ENCODE measurements at regions not wholly inside any gene's neighbourhood (a gene's known extent, or its start where the extent isn't known, plus 50 kb on each side); places are given as distances from the start of the nearest gene placed in this dataset.

DNA sequence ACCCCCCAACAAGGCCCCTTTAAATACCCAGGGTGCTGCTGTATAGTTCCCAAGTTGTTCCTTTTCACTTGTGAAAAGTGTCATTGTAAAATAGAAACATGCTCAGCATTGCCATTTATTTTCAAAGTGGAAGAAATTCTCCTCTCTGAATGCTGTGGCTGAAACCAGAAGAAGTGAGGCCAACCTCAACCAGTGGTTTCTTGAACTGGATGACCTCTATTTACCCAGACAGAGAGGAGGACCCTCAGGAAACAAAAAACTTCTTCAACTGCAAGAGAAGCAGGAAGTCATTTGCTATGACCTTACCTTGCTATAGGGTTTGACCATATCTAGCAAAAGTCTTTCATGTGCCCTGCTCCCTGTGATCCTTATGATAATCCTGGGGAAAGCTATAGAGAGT lies 209.7 kb upstream of the RARB start:
- DNase-seq (ENCODE audit: low spot score): no peak
- in situ Hi-C loops (cut with MboI; ENCODE audit: low pct_unique_long_range_greater_than_20kb, low sequenced_read_pairs, unreplicated experiment): no loop called here
- TF ChIP-seq, protein P1, sequence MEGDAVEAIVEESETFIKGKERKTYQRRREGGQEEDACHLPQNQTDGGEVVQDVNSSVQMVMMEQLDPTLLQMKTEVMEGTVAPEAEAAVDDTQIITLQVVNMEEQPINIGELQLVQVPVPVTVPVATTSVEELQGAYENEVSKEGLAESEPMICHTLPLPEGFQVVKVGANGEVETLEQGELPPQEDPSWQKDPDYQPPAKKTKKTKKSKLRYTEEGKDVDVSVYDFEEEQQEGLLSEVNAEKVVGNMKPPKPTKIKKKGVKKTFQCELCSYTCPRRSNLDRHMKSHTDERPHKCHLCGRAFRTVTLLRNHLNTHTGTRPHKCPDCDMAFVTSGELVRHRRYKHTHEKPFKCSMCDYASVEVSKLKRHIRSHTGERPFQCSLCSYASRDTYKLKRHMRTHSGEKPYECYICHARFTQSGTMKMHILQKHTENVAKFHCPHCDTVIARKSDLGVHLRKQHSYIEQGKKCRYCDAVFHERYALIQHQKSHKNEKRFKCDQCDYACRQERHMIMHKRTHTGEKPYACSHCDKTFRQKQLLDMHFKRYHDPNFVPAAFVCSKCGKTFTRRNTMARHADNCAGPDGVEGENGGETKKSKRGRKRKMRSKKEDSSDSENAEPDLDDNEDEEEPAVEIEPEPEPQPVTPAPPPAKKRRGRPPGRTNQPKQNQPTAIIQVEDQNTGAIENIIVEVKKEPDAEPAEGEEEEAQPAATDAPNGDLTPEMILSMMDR (IDR thresholded peaks at IDR 0.05; ENCODE audit: extremely low read depth, insufficient read depth, missing control alignments): no peak

DNA sequence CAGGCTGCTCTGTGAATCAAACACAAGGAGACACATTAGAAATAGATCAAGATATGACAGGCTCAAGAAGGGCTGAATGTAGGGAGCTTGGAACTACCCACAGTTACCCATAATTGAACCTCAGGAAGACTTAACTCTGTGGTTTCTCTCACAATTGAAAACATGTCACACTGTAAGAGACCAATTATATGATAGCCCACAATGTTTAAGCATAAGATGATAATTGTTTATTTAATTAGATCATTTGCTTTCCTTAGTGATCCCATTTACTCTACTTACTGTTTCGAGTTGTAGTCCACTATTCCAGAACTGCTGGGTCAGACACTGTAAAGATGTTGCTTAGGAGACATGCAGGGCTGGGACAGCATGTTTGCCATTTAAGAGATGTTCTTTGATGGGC lies 201.3 kb upstream of the RARB start:
- DNase-seq (ENCODE audit: low spot score): no peak
- in situ Hi-C loops (cut with MboI; ENCODE audit: low pct_unique_long_range_greater_than_20kb, low sequenced_read_pairs, unreplicated experiment): no loop called here
- TF ChIP-seq, protein P1 (IDR thresholded peaks at IDR 0.05; ENCODE audit: extremely low read depth, insufficient read depth, missing control alignments): no peak

DNA sequence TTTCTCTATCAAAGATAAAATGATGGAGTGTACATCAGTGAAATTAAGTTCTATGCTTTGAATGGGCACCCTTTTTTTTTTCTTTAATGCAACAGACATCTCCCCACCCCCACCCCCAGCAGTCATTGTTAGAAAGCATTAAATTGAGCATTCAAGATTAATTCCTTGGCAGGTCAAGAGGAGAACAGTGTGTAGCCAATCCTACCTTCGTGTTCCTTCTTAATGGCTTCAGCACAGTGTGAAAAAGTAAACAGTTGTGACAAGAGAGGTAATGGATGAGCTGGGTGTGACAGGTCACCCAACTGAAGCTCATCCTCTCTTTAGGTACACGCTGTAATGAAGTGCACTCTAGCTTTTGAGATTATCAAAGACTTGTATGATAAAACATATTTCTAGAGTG lies 198.5 kb upstream of the RARB start:
- no peak for DNase-seq (ENCODE audit: low spot score)
- in situ Hi-C loops (cut with MboI; ENCODE audit: low pct_unique_long_range_greater_than_20kb, low sequenced_read_pairs, unreplicated experiment): no loop called here
- TF ChIP-seq, protein P1 (IDR thresholded peaks at IDR 0.05; ENCODE audit: extremely low read depth, insufficient read depth, missing control alignments): no peak

DNA sequence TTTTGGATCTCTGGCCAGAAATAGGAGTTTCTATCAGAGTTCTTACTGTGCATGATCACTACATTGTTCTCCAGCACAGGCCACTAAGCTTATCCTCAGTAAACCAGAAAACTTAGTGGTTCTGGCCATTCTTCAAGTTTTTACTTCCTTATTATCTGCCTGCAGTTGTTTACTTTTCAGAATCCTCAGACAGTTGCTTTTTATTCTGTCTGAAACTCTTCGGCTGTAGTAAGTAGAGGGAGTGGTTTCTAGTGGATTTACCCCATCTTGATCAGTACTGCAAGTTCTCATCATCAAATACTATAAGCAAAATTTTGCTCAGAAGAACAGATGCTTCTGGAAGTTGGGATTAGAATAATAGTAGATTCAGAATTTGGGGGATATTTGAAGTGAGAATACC lies 193.0 kb upstream of the RARB start:
- TF ChIP-seq, protein P1 (IDR thresholded peaks at IDR 0.05; ENCODE audit: extremely low read depth, insufficient read depth, missing control alignments): no peak
- in situ Hi-C loops (cut with MboI; ENCODE audit: low pct_unique_long_range_greater_than_20kb, low sequenced_read_pairs, unreplicated experiment): no loop called here
- DNase-seq (ENCODE audit: low spot score): no peak

DNA sequence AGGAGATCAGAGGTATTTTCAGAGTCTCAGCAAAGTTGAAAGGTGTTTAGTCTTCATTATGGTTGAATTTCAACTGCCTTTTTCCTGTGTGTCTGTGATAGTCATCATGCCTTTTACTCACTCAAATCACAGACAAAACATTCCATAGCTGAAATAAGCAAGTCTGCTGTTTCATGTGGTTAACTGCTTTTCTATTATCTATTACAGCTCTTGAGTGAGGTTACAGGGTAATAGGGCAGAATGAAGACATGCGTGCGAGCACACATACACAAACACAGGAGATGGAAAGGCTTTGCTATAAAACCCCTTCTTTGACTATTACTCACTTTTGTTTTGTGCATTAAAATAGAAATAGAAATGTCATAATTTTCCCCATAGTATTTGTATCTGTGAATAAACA lies 192.6 kb upstream of the RARB start:
- in situ Hi-C loops (cut with MboI; ENCODE audit: low pct_unique_long_range_greater_than_20kb, low sequenced_read_pairs, unreplicated experiment): no loop called here
- TF ChIP-seq, protein P1 (IDR thresholded peaks at IDR 0.05; ENCODE audit: extremely low read depth, insufficient read depth, missing control alignments): no peak
- DNase-seq (ENCODE audit: low spot score): no peak

DNA sequence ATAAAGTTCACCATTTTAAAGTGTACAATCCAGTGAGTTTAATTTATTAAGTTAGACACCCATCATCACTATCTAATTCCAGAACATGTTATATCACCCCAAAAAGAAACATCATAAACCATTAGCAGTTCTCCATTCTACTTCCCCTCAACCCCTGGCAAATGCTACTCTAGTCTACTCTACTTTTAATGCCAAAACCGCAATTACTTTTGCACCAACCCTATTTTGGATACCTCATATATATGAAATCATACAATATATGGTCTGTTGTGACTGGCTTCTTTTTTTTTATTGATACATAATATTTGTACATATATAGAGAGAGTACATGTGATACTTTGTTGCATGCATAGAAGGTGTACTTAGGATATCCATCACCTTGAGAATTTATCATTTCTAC lies 190.5 kb upstream of the RARB start:
- no peak for DNase-seq (ENCODE audit: low spot score)
- in situ Hi-C loops (cut with MboI; ENCODE audit: low pct_unique_long_range_greater_than_20kb, low sequenced_read_pairs, unreplicated experiment): no loop called here
- TF ChIP-seq, protein P1 (IDR thresholded peaks at IDR 0.05; ENCODE audit: extremely low read depth, insufficient read depth, missing control alignments): no peak

DNA sequence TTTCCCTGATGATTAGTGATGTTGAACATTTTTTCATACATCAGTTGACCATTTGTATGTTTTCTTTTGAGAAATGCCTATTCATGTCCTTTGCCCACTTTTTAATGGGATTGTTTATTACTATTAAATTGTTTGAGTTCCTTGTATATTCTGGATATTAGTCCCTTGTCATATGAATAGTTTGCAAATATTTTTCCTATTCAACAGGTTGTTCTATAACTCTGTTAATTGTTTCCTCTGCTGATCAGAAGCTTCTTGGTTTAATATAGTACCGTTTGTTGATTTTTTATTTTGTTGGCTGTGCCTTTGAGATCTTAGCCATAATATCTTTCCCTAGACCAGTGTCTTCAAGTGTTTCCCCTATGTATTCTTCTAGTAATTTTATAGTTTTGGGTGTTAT lies 189.0 kb upstream of the RARB start:
- in situ Hi-C loops (cut with MboI; ENCODE audit: low pct_unique_long_range_greater_than_20kb, low sequenced_read_pairs, unreplicated experiment): no loop called here
- no peak for DNase-seq (ENCODE audit: low spot score)
- TF ChIP-seq, protein P1 (IDR thresholded peaks at IDR 0.05; ENCODE audit: extremely low read depth, insufficient read depth, missing control alignments): no peak

Measured in GM13977 (cell line).